GM21515 (cell line): ENCODE measurements at regions not wholly inside any gene's neighbourhood (a gene's known extent, or its start where the extent isn't known, plus 50 kb on each side); places are given as distances from the start of the nearest gene placed in this dataset.
A peak's percentile ranks its signal among the peaks of the same experiment; 100 is the strongest.

Experiments used
- ATAC-seq: cut with Tn5 transposase; IDR thresholded peaks from one replicate; pipeline ENCODE4 v1.9.1; 2021; ENCODE audit not compliant: unreplicated experiment

DNA sequence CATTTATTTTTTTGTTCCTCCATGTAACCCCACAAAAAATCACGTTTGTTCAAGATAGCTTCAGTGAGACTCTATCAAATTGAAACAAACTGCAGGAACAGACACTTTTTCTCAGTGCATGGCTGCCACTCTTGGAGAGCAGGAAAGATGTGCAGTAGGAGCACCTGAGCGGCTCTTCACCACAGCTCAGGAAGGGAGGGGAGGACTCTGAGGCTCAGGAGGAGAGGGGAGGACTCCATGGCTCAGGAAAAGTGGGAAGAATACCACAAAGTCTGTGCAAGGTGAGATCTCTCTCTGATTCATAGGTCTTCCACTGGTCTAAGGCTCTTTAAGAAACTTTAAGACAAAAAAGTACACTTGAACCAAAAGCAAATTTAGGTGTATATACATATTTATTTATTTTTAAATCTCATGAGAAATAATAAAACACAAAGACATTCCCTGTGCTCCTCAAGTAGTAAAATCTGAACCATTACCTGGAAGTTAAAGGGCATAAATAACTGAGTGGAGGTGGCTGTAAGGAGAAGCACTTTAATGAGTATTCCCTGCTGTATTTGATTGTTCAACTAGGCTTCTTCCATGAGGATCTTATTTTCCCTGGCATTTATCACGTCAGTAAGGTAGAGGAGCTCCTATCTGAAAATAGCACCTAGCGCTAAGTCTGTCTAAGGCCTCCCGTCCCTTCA, 69.2 kb upstream of the CCN6 start:
- ATAC-seq, result no peak

DNA sequence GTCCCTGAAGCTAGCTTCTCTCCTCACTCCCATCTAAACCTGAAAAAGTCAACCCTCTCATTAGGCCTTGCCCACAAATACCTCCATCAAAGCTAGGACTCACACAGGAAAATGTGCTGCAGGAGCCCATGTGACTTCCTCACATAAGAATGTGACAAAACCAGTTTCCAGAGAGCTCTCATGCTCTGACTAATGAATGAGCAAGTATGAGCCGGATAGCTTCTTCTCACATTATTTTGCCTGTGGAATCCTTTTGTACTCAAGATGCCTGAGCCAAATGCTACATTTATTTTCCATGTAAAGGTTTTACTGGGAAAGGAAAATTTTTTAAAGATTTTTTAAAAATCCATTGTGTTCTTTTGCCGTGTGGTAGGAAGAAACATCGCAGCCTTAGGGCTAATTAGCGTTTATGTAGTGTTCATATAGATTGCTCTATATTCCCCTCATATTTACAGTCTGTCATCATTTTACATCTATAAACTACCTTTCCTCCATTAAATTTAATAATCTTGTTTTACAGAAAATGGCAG, 68.6 kb upstream of the CCN6 start:
- ATAC-seq, result no peak

DNA sequence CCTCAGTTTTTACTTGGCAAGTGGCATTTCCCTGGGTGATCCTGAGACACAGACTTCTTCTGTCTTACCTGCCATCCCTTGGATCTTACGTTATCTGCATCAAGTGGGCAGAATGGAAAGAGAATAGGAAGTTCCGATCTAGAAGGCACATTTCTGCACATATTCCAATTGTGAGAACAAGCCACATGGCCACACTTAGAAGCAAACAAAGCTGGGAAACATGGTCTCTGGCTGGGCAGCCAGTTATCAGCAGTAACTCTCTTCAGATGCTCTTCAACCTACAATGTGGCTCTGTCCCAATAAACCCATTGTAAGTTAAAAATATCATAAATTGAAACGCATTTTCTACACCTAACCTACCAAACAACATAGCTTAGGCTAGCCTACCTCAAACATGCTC, 67.3 kb upstream of the CCN6 start:
- no peak for ATAC-seq

DNA sequence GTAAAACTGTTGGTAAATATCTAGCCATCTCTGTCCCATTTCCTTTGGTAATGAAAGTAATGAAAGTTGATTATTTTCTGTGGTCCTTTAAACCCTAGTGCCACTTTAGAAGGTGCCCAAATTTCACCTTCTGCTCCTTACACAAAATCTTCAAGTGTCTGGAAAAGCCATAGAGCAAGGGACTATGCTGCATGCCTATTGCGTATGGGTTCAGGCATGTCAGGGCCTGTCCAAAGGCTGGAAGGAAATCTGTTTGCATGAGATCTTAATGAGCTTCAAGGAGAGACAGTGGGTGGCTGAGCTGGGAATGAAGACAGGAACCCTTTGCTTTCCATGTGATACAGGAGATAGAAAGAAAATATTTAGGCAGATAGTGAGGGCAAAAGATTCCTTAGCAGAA, 66.6 kb upstream of the CCN6 start:
- no peak for ATAC-seq

DNA sequence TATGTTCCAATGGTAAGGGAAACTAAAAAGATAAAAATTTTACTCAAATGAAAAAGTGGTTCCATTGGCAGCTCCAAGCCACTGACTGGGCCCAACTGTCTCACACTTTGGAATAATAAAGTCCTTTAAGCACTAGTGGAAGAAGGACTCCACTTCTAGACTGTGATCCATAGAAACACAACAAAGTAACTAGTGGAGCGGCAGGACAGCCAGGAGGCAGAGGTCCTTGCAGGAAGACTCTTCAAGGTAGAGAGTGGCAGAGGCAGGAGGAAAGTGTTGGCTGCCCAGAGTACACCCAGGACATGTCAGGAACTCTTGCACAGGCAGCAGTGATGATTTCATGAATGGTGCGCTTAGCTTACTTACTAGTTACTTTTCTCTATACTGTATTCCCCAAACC, 65.0 kb upstream of the CCN6 start:
- ATAC-seq, result no peak

DNA sequence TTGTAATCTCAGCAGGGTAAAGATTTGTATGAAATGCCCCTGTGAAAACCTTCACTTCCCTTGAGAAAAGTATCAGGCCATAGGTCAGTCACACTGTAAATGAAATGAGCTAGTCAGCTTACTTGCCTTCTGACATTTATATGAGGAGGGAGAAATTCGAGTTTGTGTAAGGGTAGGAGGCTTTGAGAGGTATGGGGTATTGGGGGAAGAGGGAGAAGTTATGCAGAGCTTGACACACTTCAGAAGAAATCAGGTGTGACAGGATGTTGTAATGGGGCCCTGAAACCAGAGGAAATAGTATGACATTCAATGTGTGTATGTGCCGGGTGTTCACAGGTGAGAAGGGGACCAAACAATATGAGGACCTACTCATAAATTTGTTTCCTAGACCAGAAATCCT, 64.2 kb upstream of the CCN6 start:
- peak; percentile 70 for ATAC-seq

DNA sequence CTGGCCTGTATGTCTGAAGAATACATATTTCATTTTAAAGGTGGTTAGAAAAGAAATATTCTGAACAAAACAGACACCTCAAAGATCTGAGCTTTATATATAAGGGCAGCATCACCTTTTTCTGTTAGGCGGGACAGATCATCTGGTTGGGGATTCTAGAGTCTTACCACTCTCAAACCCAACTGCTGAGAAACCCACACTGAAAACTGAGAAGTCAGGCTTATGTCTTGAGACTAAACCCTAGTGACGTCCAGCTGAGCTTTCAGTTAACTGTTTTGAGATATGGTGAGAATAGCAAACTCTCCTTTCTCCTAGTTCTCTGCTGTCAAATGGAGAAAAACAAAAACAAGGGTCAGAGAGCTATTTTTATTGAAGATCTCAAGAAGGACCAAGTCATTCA, 63.7 kb upstream of the CCN6 start:
- ATAC-seq, result no peak

DNA sequence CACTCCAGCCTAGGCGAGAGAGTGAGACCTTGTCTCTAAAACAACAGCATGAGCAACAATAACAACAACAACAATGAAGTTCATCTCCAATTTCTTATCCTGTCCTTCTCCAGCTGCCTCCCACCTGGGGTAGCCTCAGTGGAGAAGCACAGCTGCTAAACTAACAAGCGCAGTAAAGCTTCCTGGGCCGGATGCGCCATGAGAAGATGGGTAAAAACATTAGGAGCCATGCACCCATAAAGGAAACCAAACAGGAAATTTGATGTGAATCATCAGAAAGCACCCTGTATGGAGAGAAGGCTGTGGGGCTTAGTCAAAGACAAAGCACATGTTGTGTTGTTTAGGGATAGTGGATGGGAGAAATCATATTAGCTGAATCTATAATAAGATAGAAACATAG, 61.1 kb upstream of the CCN6 start:
- peak; percentile 43 for ATAC-seq

DNA sequence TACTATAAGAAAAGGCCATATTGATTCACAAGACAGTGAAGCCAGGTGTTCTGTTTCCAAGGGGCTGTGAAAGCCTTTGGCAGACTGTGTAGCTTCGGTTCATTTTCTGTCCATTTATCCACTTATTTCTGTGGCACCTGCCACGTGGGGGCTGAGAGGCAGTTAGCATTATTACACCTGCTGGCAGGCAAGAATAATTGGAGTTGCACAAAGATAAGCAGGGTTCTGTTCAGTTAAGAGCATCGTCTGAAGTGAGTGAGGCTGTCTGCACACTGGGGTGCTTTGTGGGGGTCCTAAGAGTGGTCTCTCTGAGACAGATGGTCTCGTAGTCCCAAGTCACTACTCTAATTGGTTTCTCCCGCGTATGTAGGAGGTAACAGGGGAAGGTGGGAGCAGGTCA, 60.6 kb upstream of the CCN6 start:
- no peak for ATAC-seq

DNA sequence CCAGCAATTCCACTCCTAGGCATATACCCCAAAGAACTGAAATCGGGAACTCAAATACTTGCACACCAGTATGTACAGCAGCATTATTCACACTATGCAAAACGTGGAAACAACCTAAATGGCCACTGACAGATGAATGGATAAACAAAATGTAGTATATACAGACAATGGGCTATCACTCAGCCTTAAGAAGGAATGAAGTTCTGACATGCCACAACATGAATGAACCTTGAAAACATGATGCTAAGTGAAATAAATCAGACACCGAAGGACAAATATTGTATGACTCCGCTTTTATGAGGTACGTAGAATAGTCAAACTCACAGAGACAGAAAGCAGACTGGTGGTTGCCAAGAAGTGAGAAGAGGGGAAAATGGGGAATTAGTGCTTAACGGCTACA, 59.1 kb upstream of the CCN6 start:
- no peak for ATAC-seq

DNA sequence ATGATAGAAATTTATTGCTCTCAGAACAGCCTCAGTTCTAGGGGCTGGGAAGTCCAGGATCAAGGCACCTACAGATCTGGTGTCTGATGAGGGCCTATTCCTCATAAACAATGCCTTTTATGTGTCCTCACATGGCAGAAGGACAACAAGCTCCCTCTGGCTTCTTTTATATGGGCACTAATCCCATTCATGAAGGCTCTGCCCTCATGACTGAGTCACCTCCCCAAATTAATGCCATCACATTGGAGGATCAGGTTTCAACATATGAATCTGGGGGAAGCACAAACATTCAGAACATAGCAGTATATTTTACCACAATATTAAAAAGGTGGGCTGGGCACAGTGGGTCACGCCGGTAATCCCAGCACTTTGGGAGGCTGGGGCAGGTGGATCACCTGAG, 58.5 kb upstream of the CCN6 start:
- no peak for ATAC-seq

DNA sequence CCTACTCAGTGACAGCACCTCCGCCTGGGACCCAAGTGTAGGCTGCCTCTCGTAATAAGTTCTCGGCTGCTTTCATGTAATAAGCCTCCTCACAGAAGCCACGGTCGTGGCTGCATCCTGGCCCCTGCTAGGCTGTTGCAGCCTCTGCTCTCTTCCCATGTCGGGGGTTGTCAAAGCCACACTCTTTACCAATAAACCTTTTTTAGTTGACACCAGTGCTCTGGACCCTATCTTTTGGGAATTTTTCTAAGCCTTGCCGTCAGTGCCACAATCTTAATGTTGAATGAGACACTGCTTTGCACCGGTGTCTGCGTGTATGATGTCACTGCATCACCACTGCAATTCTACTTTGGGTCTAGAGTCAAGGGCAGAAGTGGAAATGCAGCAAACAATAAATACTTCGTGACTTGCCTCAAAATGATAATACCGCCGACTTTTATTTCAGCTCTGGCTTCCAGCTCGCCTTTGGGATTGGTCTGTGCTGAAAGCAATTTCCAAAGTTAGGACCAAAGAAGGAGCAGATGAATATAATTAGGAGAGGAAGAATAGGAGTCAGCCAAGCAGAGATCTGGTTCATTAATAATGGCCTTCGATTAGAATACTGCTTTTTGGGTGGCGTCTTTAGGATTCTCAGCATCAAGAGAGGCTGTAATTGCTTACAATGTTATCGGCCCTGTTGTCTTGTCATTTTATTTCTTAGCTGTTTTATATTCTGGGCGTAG, 57.6 kb upstream of the CCN6 start:
- no peak for ATAC-seq

DNA sequence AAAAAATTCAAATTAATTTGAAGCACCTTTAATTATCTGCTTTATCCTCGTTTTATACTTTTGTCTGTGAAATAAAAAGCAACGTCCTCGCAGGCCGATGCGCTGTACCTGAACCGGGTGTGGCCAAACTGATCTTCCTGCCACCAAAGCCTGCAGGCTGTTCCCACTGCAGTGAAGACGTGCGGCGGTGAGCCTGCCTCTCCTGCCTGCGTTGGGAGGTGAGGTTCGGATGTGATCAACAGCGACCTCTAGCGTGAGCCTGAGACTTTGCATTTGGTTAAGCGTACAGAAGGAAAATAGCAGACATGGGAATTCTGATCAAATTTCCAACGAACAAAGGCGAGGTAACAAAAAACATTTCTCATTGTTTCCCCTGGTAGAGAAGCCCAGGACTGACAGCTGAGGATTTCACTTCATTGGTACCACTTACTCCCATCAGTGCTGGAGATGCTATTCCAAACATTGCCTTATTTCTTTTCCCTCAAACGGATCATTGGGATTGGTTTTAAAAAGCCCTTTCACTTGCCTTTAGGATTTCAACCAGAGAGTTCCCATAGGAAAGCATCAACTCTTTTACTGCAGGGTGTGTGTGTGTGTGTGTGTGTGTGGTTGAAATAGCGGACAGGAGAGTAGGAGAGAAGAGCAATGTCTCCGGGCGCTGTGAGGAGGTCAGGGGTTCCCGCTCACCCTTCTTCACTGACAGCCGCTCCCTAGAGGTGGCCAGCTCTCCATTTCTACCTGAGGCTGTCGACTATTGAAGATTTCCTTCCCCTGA, 56.6 kb upstream of the CCN6 start:
- ATAC-seq, result peak; percentile 68

DNA sequence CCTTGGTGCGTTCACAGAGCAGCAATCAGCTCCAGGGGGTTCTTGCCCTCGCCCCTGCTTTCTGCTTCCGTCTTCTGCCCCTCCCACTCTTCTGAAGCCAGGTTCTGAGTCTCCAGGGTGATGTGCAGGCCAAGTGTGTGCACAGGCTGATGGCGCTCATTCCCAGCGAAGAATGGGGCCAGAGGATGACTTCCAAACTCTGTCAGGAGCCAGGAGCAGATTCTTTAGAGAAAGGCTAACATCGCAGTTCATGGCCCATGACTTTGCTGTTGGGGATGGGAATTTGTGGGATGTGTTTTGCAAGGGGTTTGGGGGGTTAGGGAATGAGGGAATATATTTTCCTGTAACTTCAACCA, 56.1 kb upstream of the CCN6 start:
- no peak for ATAC-seq

DNA sequence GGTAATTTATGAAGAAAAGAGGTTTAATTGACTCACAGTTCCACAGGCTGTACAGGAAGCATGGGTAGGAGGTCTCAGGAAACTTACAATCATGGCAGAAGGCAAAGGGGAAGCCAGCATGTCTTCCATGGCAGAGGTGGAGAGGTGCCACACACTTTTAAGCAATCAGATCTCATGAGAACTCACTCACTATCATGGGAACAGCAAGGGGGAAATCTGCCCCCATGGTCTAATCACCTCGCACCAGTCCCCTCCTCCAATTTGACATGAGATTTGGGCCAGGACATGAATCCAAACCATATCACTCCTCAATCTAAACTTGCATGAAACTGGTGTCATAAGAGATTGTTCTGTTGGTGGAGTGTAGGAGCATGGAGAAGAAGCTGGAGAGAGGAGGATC, 51.6 kb upstream of the CCN6 start:
- no peak for ATAC-seq
